ENCODE measurements at regions not wholly inside any gene's neighbourhood (a gene's known extent, or its start where the extent isn't known, plus 50 kb on each side); places are given as distances from the start of the nearest gene placed in this dataset.

- no peak for TF ChIP-seq POLR2A (IDR thresholded peaks at IDR 0.05)
- no peak for TF ChIP-seq CTCF (IDR thresholded peaks at IDR 0.05)
Measured at GRCh38 chr14:80315681-80316080, 104.4 kb upstream of the DIO2 start.

All from stomach (tissue), 4 donors.